ENCODE measurements at regions not wholly inside any gene's neighbourhood (a gene's known extent, or its start where the extent isn't known, plus 50 kb on each side); places are given as distances from the start of the nearest gene placed in this dataset.
"Not testable (repeated sequence)": the region's sequence is repeated elsewhere in the genome, so short reads cannot be mapped to it uniquely, and the experiment has no call there.

GRCh38 chr18:10252494-10252893, 201.9 kb upstream of the APCDD1 start:
- DNase-seq (ENCODE audit: low read depth) = no peak
- TF ChIP-seq, protein P1, sequence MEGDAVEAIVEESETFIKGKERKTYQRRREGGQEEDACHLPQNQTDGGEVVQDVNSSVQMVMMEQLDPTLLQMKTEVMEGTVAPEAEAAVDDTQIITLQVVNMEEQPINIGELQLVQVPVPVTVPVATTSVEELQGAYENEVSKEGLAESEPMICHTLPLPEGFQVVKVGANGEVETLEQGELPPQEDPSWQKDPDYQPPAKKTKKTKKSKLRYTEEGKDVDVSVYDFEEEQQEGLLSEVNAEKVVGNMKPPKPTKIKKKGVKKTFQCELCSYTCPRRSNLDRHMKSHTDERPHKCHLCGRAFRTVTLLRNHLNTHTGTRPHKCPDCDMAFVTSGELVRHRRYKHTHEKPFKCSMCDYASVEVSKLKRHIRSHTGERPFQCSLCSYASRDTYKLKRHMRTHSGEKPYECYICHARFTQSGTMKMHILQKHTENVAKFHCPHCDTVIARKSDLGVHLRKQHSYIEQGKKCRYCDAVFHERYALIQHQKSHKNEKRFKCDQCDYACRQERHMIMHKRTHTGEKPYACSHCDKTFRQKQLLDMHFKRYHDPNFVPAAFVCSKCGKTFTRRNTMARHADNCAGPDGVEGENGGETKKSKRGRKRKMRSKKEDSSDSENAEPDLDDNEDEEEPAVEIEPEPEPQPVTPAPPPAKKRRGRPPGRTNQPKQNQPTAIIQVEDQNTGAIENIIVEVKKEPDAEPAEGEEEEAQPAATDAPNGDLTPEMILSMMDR (conservative IDR thresholded peaks at IDR 0.05; ENCODE audit: low read depth, low read length) = no peak
- H3K4me3 ChIP-seq (ENCODE audit: low read depth, low read length) = no peak overlapping the region

GRCh38 chr18:10252952-10253705, 201.3 kb upstream of the APCDD1 start:
- H3K4me3 ChIP-seq (ENCODE audit: low read depth, low read length) = no peak overlapping the region
- TF ChIP-seq, protein P1 (conservative IDR thresholded peaks at IDR 0.05; ENCODE audit: low read depth, low read length) = no peak
- no peak for DNase-seq (ENCODE audit: low read depth)

GRCh38 chr18:10256276-10256675, 198.2 kb upstream of the APCDD1 start:
- DNase-seq (ENCODE audit: low read depth) = not testable (repeated sequence)

GRCh38 chr18:10258836-10259474, 195.5 kb upstream of the APCDD1 start:
- TF ChIP-seq, protein P1 (conservative IDR thresholded peaks at IDR 0.05; ENCODE audit: low read depth, low read length) = no peak
- no peak for DNase-seq (ENCODE audit: low read depth)
- H3K4me3 ChIP-seq (ENCODE audit: low read depth, low read length) = no peak overlapping the region

More at GRCh38 chr18:10256276-10256675, 198.2 kb upstream of the APCDD1 start:
- not testable (repeated sequence) for H3K4me3 ChIP-seq (ENCODE audit: low read depth, low read length)

- TF ChIP-seq, protein P1 (conservative IDR thresholded peaks at IDR 0.05; ENCODE audit: low read depth, low read length) = no peak
- no peak overlapping the region for H3K4me3 ChIP-seq (ENCODE audit: low read depth, low read length)
Measured at GRCh38 chr18:10259901-10260300, 194.5 kb upstream of the APCDD1 start.

GRCh38 chr18:10261344-10262276, 192.8 kb upstream of the APCDD1 start:
- TF ChIP-seq, protein P1 (conservative IDR thresholded peaks at IDR 0.05; ENCODE audit: low read depth, low read length) = no peak
- no peak overlapping the region for H3K4me3 ChIP-seq (ENCODE audit: low read depth, low read length)
- peak; percentile 57 for DNase-seq (ENCODE audit: low read depth)

More at GRCh38 chr18:10259901-10260300, 194.5 kb upstream of the APCDD1 start:
- DNase-seq (ENCODE audit: low read depth) = no peak

DNA sequence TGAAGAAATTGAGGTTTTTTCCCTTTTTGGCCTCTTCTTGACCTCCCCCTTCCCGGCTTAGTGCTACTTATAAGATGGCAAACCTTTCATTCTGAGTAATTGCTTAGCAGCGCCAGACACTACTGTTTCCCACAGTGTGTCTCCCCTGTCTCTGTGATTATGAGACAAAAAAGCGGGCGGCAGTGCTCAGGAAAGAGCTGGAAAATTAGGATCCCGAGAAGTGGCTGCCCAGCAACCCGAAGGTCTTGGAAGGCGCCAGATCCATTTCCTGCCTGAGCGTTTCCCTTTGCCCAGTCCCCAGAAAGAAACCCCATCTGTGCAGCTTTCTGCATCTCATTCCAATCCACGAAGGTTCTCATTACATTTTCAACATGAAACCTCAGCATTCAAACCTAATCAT, 191.9 kb upstream of the APCDD1 start:
- TF ChIP-seq, protein P1 (conservative IDR thresholded peaks at IDR 0.05; ENCODE audit: low read depth, low read length) = no peak
- no peak overlapping the region for H3K4me3 ChIP-seq (ENCODE audit: low read depth, low read length)
- no peak for DNase-seq (ENCODE audit: low read depth)

All from choroid plexus epithelial cell (primary cell).